Upper lobe of right lung (tissue), 1 donor: ENCODE measurements at regions not wholly inside any gene's neighbourhood (a gene's known extent, or its start where the extent isn't known, plus 50 kb on each side); places are given as distances from the start of the nearest gene placed in this dataset.
A peak's percentile ranks its signal among the peaks of the same experiment; 100 is the strongest.

Experiments used
- ATAC-seq: fragments of 200-7000 bp; cut with Tn5 transposase; one replicate; pipeline ENCODE4 v1.9.1; 2020; ENCODE audit warnings: mild to moderate bottlenecking, moderate library complexity
- DNase-seq: peaks from one replicate; pipeline ENCODE4 v3.0.0-alpha.2; 2020
- H3K27ac ChIP-seq: fragments of 200-600 bp; one replicate; pipeline ENCODE4 v1.8.0; 2022
- H3K27me3 ChIP-seq: fragments of 200-600 bp; one replicate; pipeline ENCODE4 v1.8.0; 2022; ENCODE audit warnings: mild to moderate bottlenecking
- H3K36me3 ChIP-seq: fragments of 200-600 bp; one replicate; pipeline ENCODE4 v1.8.0; 2022
- H3K4me1 ChIP-seq: fragments of 200-600 bp; one replicate; pipeline ENCODE4 v1.8.0; 2022
- H3K4me3 ChIP-seq: fragments of 200-600 bp; one replicate; pipeline ENCODE4 v1.8.0; 2022; ENCODE audit warnings: mild to moderate bottlenecking
- H3K9me3 ChIP-seq: fragments of 200-600 bp; one replicate; pipeline ENCODE4 v1.8.0; 2022
- intact Hi-C: fragments of 100-400 bp; cut with DNase I; formaldehyde crosslinking; loops from one replicate; pipeline ENCODE4 v1.11.0; 2022
- TF ChIP-seq, protein P1 (sequence below): fragments of 200-600 bp; IDR thresholded peaks from one replicate; pipeline ENCODE4 v1.8.0; 2022; ENCODE audit warnings: antibody characterized with exemption
- donor health status: DM: no; HTN: yes; CAD: no; lungs with severe emphysema.

GRCh38 chr2:23293063-23293462 lies 91.9 kb upstream of the KLHL29 start:
- TF ChIP-seq, protein P1, sequence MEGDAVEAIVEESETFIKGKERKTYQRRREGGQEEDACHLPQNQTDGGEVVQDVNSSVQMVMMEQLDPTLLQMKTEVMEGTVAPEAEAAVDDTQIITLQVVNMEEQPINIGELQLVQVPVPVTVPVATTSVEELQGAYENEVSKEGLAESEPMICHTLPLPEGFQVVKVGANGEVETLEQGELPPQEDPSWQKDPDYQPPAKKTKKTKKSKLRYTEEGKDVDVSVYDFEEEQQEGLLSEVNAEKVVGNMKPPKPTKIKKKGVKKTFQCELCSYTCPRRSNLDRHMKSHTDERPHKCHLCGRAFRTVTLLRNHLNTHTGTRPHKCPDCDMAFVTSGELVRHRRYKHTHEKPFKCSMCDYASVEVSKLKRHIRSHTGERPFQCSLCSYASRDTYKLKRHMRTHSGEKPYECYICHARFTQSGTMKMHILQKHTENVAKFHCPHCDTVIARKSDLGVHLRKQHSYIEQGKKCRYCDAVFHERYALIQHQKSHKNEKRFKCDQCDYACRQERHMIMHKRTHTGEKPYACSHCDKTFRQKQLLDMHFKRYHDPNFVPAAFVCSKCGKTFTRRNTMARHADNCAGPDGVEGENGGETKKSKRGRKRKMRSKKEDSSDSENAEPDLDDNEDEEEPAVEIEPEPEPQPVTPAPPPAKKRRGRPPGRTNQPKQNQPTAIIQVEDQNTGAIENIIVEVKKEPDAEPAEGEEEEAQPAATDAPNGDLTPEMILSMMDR, result no peak
- Histone ChIP-seq H3K4me1 (peaks cover 17% of the 10 kb centered on the region), H3K27me3 (no peaks in the 10 kb centered on the region), H3K36me3 (no peaks in the 10 kb centered on the region), H3K27ac (no peak overlapping the region), H3K9me3 (no peaks in the 10 kb centered on the region), H3K4me3 (no peak overlapping the region)
- DNase-seq (no peak), ATAC-seq (peak; percentile 44)
- intact Hi-C loops, result no loop called here

GRCh38 chr2:23293731-23294130 lies 91.2 kb upstream of the KLHL29 start:
- no peak overlapping the region for H3K27ac ChIP-seq
- intact Hi-C loops, result no loop called here
- ATAC-seq (no peak), DNase-seq (no peak)
- H3K36me3 ChIP-seq, result no peaks in the 10 kb centered on the region
- TF ChIP-seq, protein P1, result no peak
- no peaks in the 10 kb centered on the region for H3K9me3 ChIP-seq
- no peak overlapping the region for H3K4me3 ChIP-seq
- H3K4me1 ChIP-seq, result peaks cover 17% of the 10 kb centered on the region
- H3K27me3 ChIP-seq, result no peaks in the 10 kb centered on the region

- no peak overlapping the region for H3K4me3 ChIP-seq
- intact Hi-C loops, result no loop called here
These were observed 90.7 kb upstream of the KLHL29 start for GRCh38 chr2:23294238-23294637.

GRCh38 chr2:23296691-23297090 lies 88.3 kb upstream of the KLHL29 start:
- no peak for DNase-seq
- no peaks in the 10 kb centered on the region for H3K9me3 ChIP-seq
- TF ChIP-seq, protein P1, result no peak
- H3K4me1 ChIP-seq, result peaks cover 17% of the 10 kb centered on the region
- intact Hi-C loops, result no loop called here
- H3K36me3 ChIP-seq, result no peaks in the 10 kb centered on the region
- H3K27ac ChIP-seq, result no peak overlapping the region
- no peak overlapping the region for H3K4me3 ChIP-seq
- no peaks in the 10 kb centered on the region for H3K27me3 ChIP-seq
- no peak for ATAC-seq

More at GRCh38 chr2:23294238-23294637, 90.7 kb upstream of the KLHL29 start:
- ATAC-seq (no peak), DNase-seq (no peak)
- no peaks in the 10 kb centered on the region for H3K9me3 ChIP-seq
- H3K36me3 ChIP-seq, result no peaks in the 10 kb centered on the region
- no peaks in the 10 kb centered on the region for H3K27me3 ChIP-seq
- peaks cover 17% of the 10 kb centered on the region for H3K4me1 ChIP-seq
- H3K27ac ChIP-seq, result no peak overlapping the region
- TF ChIP-seq, protein P1, result no peak

DNA sequence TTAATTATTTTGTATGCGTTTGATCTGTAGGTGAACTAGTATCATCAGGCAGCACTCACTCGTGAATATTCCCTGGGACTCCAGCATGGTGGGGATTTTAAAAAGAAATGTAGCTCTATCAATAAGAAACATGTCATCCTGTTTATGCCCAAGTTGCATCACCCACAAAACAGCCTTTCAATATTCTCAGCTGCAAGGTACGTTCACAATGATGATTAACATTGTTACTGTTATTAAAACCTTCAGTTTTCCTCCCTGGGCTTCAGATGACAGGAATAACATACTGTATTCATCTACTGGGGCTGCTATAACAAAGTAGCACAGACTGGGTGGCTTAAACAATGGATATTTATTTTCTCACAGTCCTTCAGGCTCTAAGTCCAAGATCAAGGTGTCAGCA lies 87.9 kb upstream of the KLHL29 start:
- no peaks in the 10 kb centered on the region for H3K9me3 ChIP-seq
- intact Hi-C loops, result no loop called here
- H3K27ac ChIP-seq, result no peak overlapping the region
- no peaks in the 10 kb centered on the region for H3K36me3 ChIP-seq
- peaks cover 17% of the 10 kb centered on the region for H3K4me1 ChIP-seq
- ATAC-seq, result no peak
- no peaks in the 10 kb centered on the region for H3K27me3 ChIP-seq
- TF ChIP-seq, protein P1, result no peak
- DNase-seq, result no peak
- no peak overlapping the region for H3K4me3 ChIP-seq

- intact Hi-C loops, result no loop called here
- Histone ChIP-seq H3K27me3 (no peaks in the 10 kb centered on the region), H3K27ac (no peak overlapping the region), H3K4me3 (no peak overlapping the region), H3K4me1 (peaks cover 6% of the 10 kb centered on the region), H3K36me3 (no peaks in the 10 kb centered on the region), H3K9me3 (no peaks in the 10 kb centered on the region)
- ATAC-seq (no peak), DNase-seq (no peak)
- TF ChIP-seq, protein P1, result no peak
These were observed 86.4 kb upstream of the KLHL29 start for GRCh38 chr2:23298551-23298950.
